ENCODE measurements at regions not wholly inside any gene's neighbourhood (a gene's known extent, or its start where the extent isn't known, plus 50 kb on each side); places are given as distances from the start of the nearest gene placed in this dataset.

GRCh38 chr2:19728125-19728524 is 173.7 kb downstream of the TTC32 start:
- DNase-seq (ENCODE audit: unreplicated experiment) = no peak
- Mint-ChIP-seq H3K27me3 (ENCODE audit: insufficient read depth, unreplicated experiment) (no peaks in the 10 kb centered on the region), H3K27ac (ENCODE audit: low read depth, unreplicated experiment) (no peak overlapping the region), H3K9me3 (ENCODE audit: unreplicated experiment) (no peaks in the 10 kb centered on the region), H3K36me3 (ENCODE audit: insufficient read depth, unreplicated experiment) (no peaks in the 10 kb centered on the region), H3K4me3 (ENCODE audit: unreplicated experiment) (no peak overlapping the region), H3K4me1 (ENCODE audit: insufficient read depth, unreplicated experiment) (no peaks in the 10 kb centered on the region)
- intact Hi-C loops (cut with micrococcal nuclease) = no loop called here
- ChIA-PET POLR2A (no interaction called here), CTCF (interaction anchor here (0.6 to 0.7 kb wide), 2 partner anchors 130 to 1128 kb away, joined by 3 read pairs; no protein-coding TSS in a partner anchor)
- no peak for TF ChIP-seq CTCF (IDR thresholded peaks at IDR 0.05; ENCODE audit: unreplicated experiment)
- BruUV-seq (replicated peaks) = no TSS peak

- Mint-ChIP-seq H3K9me3 (ENCODE audit: unreplicated experiment) (peaks cover 9% of the 10 kb centered on the region), H3K4me1 (ENCODE audit: insufficient read depth, unreplicated experiment) (no peaks in the 10 kb centered on the region), H3K27me3 (ENCODE audit: insufficient read depth, unreplicated experiment) (no peaks in the 10 kb centered on the region), H3K27ac (ENCODE audit: low read depth, unreplicated experiment) (no peak overlapping the region), H3K4me3 (ENCODE audit: unreplicated experiment) (no peak overlapping the region), H3K36me3 (ENCODE audit: insufficient read depth, unreplicated experiment) (no peaks in the 10 kb centered on the region)
- intact Hi-C loops (cut with micrococcal nuclease) = no loop called here
- BruUV-seq (replicated peaks) = no TSS peak
- no peak for TF ChIP-seq CTCF (IDR thresholded peaks at IDR 0.05; ENCODE audit: unreplicated experiment)
- DNase-seq (ENCODE audit: unreplicated experiment) = no peak
- ChIA-PET CTCF (interaction anchor here (0.6 kb wide), 1 partner anchor 138 kb away, joined by 4 read pairs; no protein-coding TSS in a partner anchor), POLR2A (no interaction called here)
These were observed 176.4 kb downstream of the TTC32 start for GRCh38 chr2:19725392-19725791.

GRCh38 chr2:19723021-19723420 is 178.8 kb downstream of the TTC32 start:
- Mint-ChIP-seq H3K9me3 (ENCODE audit: unreplicated experiment) (peaks cover 9% of the 10 kb centered on the region), H3K36me3 (ENCODE audit: insufficient read depth, unreplicated experiment) (no peaks in the 10 kb centered on the region), H3K27me3 (ENCODE audit: insufficient read depth, unreplicated experiment) (no peaks in the 10 kb centered on the region), H3K4me3 (ENCODE audit: unreplicated experiment) (no peak overlapping the region), H3K4me1 (ENCODE audit: insufficient read depth, unreplicated experiment) (no peaks in the 10 kb centered on the region), H3K27ac (ENCODE audit: low read depth, unreplicated experiment) (no peak overlapping the region)
- BruUV-seq (replicated peaks) = no TSS peak
- no peak for DNase-seq (ENCODE audit: unreplicated experiment)
- POLR2A ChIA-PET = no interaction called here
- no peak for TF ChIP-seq CTCF (IDR thresholded peaks at IDR 0.05; ENCODE audit: unreplicated experiment)
- intact Hi-C loops (cut with micrococcal nuclease) = no loop called here
- CTCF ChIA-PET = interaction anchor here (1.0 kb wide), 1 partner anchor 13 kb away, joined by 3 read pairs; no protein-coding TSS in a partner anchor

- peaks cover 9% of the 10 kb centered on the region for H3K9me3 Mint-ChIP-seq (ENCODE audit: unreplicated experiment)
- no peaks in the 10 kb centered on the region for H3K36me3 Mint-ChIP-seq (ENCODE audit: insufficient read depth, unreplicated experiment)
- H3K27ac Mint-ChIP-seq (ENCODE audit: low read depth, unreplicated experiment) = no peak overlapping the region
- H3K4me1 Mint-ChIP-seq (ENCODE audit: insufficient read depth, unreplicated experiment) = no peaks in the 10 kb centered on the region
- DNase-seq (ENCODE audit: unreplicated experiment) = no peak
- no peak for TF ChIP-seq CTCF (IDR thresholded peaks at IDR 0.05; ENCODE audit: unreplicated experiment)
- BruUV-seq (replicated peaks) = no TSS peak
- no peaks in the 10 kb centered on the region for H3K27me3 Mint-ChIP-seq (ENCODE audit: insufficient read depth, unreplicated experiment)
- intact Hi-C loops (cut with micrococcal nuclease) = no loop called here
- CTCF ChIA-PET = no interaction called here
- POLR2A ChIA-PET = no interaction called here
- H3K4me3 Mint-ChIP-seq (ENCODE audit: unreplicated experiment) = no peak overlapping the region
These were observed 179.2 kb downstream of the TTC32 start for GRCh38 chr2:19722531-19722971.
